Activated CD8-positive, alpha-beta T cell treated with anti-CD3 and anti-CD28 coated beads, Interleukin-2, amount 10 ng/mL, durations not matched to agents 7 days and 5 days (primary cell): ENCODE measurements at regions not wholly inside any gene's neighbourhood (a gene's known extent, or its start where the extent isn't known, plus 50 kb on each side); places are given as distances from the start of the nearest gene placed in this dataset.

Source experiments
- ATAC-seq: fragments of 150-1000 bp; cut with Tn5 transposase; one replicate; pipeline ENCODE4 v1.10.0; 2021; ENCODE audit warnings: moderate library complexity
- CTCF ChIA-PET: fragments of 350-600 bp; sonication (Branson Sonifier 250); formaldehyde crosslinking; loops from one replicate; lab custom pipeline; 2021; ENCODE audit warnings: antibody characterized with exemption; lab: Charles Lee
- POLR2A ChIA-PET: fragments of 350-600 bp; sonication (Branson Sonifier 250); formaldehyde crosslinking; loops from one replicate; lab custom pipeline; 2021; ENCODE audit warnings: antibody characterized with exemption; lab: Charles Lee
- DNase-seq: peaks from one replicate; pipeline ENCODE4 v3.0.0-alpha.2; 2020
- H3K27ac Mint-ChIP-seq: one replicate; pipeline ENCODE4 v1.8.0; 2021; ENCODE audit warnings: mild to moderate bottlenecking, mixed read lengths
- H3K27me3 Mint-ChIP-seq: one replicate; pipeline ENCODE4 v1.8.0; 2021; ENCODE audit warnings: low read depth, mixed read lengths
- H3K36me3 Mint-ChIP-seq: one replicate; pipeline ENCODE4 v1.8.0; 2021; ENCODE audit warnings: low read depth, mixed read lengths
- H3K4me1 Mint-ChIP-seq: one replicate; pipeline ENCODE4 v1.8.0; 2021; ENCODE audit warnings: low read depth, mixed read lengths
- H3K4me3 Mint-ChIP-seq: one replicate; pipeline ENCODE4 v1.8.0; 2021; ENCODE audit warnings: mild to moderate bottlenecking, mixed read lengths
- H3K9me3 Mint-ChIP-seq: one replicate; pipeline ENCODE4 v1.8.0; 2022; ENCODE audit warnings: mixed read lengths; ENCODE audit not compliant: insufficient read depth

- POLR2A ChIA-PET, result no interaction called here
- H3K4me3 Mint-ChIP-seq, result no peak overlapping the region
- ATAC-seq (no peak), DNase-seq (no peak)
- H3K4me1 Mint-ChIP-seq, result no peaks in the 10 kb centered on the region
- H3K36me3 Mint-ChIP-seq, result no peaks in the 10 kb centered on the region
- CTCF ChIA-PET, result no interaction called here
- no peak overlapping the region for H3K27ac Mint-ChIP-seq
- no peaks in the 10 kb centered on the region for H3K27me3 Mint-ChIP-seq
- H3K9me3 Mint-ChIP-seq, result peaks cover 8% of the 10 kb centered on the region
Measured at GRCh38 chr4:66899422-66900065, 645.8 kb downstream of the CENPC start.

- ChIA-PET POLR2A (no interaction called here), CTCF (interaction anchor here (0.7 kb wide), 1 partner anchor 11 kb away, joined by 3 read pairs; no protein-coding TSS in a partner anchor)
- Mint-ChIP-seq H3K36me3 (no peaks in the 10 kb centered on the region), H3K9me3 (peaks cover 8% of the 10 kb centered on the region), H3K27ac (no peak overlapping the region), H3K27me3 (no peaks in the 10 kb centered on the region), H3K4me1 (no peaks in the 10 kb centered on the region), H3K4me3 (no peak overlapping the region)
- ATAC-seq (no peak), DNase-seq (no peak)
Measured at GRCh38 chr4:66893807-66894206, 651.5 kb downstream of the CENPC start.

DNA sequence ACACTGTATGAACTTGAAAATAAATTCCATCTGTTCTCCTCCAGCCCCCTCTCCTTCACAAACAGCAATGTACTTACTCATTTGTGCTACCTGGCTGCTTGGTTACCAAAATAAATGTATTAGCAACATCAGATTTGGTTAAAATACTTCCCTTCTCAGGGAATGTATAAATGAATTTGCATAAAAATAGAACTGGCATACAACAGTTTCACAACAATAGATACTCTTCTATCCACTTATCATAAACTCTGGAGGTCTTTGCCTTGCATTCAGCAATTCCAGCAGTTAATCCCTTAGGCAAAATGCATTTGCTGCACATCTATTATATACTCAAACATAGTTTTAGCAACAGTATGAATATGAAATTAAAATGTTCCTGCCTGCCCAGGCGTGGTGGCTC is 658.2 kb downstream of the CENPC start:
- ChIA-PET POLR2A (no interaction called here), CTCF (no interaction called here)
- H3K27ac Mint-ChIP-seq, result no peak overlapping the region
- no peak for DNase-seq
- no peaks in the 10 kb centered on the region for H3K9me3 Mint-ChIP-seq
- no peaks in the 10 kb centered on the region for H3K27me3 Mint-ChIP-seq
- no peaks in the 10 kb centered on the region for H3K4me1 Mint-ChIP-seq
- no peak overlapping the region for H3K4me3 Mint-ChIP-seq
- no peak for ATAC-seq
- H3K36me3 Mint-ChIP-seq, result no peaks in the 10 kb centered on the region

DNA sequence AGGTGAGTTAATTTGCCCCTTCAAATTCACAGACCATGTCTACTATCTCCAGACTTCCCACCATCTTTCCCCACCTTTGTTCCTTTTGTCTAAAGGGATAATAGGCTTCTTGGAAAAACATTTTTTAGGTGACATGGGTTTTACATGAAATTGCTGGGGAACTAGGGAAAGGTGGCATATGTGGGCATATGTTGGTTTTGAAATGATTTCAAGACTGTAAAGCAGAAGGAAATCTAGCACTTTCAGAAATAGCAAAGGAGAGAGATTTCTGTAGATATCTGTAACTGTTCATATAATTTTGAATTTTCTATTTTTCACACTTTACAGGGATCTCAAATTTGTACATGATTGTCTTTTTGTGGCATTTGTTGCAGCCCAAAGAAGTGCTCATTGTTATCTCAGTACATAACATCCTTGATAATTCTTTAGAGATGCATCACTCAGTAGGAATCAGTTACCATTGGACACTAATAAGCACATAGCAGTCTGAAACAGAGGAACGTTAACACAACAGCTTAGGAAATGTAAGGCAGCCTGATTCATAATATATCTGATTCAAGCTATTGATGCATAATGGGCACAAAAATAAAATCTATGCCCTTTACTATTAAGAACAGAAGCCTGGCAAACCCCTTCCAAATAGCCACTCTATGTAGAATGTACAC is 659.7 kb downstream of the CENPC start:
- Mint-ChIP-seq H3K4me3 (no peak overlapping the region), H3K9me3 (no peaks in the 10 kb centered on the region), H3K27me3 (no peaks in the 10 kb centered on the region), H3K27ac (no peak overlapping the region), H3K36me3 (no peaks in the 10 kb centered on the region), H3K4me1 (no peaks in the 10 kb centered on the region)
- POLR2A ChIA-PET, result no interaction called here
- ATAC-seq (no peak), DNase-seq (no peak)
- CTCF ChIA-PET, result no interaction called here

- no peak for ATAC-seq
- no peak for DNase-seq
- ChIA-PET POLR2A (no interaction called here), CTCF (no interaction called here)
- no peaks in the 10 kb centered on the region for H3K4me1 Mint-ChIP-seq
- H3K36me3 Mint-ChIP-seq, result no peaks in the 10 kb centered on the region
- H3K4me3 Mint-ChIP-seq, result no peak overlapping the region
- no peaks in the 10 kb centered on the region for H3K27me3 Mint-ChIP-seq
- H3K27ac Mint-ChIP-seq, result no peak overlapping the region
- no peaks in the 10 kb centered on the region for H3K9me3 Mint-ChIP-seq
Measured at GRCh38 chr4:66876946-66877345, 668.4 kb downstream of the CENPC start.

DNA sequence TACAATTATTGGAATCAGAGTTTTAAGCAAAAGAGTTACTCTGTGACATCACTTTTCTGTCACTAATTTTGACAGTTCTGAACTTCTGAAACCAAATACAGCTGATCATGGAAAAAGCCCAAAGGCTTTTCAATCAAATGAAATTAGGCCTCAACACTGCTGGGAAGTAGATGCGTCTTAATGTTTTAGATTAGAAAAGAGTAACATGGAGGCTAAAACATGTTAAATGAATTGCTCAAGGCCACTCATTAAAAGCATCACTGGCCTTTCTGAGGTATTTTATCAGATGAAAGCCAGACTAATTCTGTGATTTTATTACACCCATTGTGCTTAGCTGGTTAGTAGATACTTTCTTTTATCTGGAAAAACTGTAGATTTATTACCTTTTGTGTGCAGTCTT is 672.6 kb downstream of the CENPC start:
- no peak overlapping the region for H3K4me3 Mint-ChIP-seq
- H3K27me3 Mint-ChIP-seq, result no peaks in the 10 kb centered on the region
- CTCF ChIA-PET, result no interaction called here
- DNase-seq (no peak), ATAC-seq (no peak)
- no peaks in the 10 kb centered on the region for H3K4me1 Mint-ChIP-seq
- no peak overlapping the region for H3K27ac Mint-ChIP-seq
- POLR2A ChIA-PET, result no interaction called here
- H3K9me3 Mint-ChIP-seq, result no peaks in the 10 kb centered on the region
- H3K36me3 Mint-ChIP-seq, result no peaks in the 10 kb centered on the region

DNA sequence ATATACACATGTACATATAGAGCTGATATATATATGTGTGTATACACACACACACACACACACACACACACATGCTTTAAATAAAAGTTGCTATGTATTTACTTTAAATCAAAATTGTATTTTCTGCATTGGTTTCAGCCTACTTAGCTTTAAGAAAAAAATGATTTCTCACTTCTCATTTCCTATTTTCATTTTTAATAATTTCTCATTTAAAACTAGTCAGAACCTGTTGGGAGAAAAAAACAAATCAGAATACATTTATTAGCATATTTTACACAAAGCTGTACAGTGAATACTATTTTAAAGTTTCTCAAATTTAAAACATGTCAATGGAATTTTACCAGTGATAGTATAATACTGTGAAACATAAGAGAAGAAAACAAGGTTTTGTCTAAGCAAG is 681.8 kb downstream of the CENPC start:
- H3K36me3 Mint-ChIP-seq, result no peaks in the 10 kb centered on the region
- ATAC-seq, result no peak
- no peak for DNase-seq
- POLR2A ChIA-PET, result no interaction called here
- CTCF ChIA-PET, result no interaction called here
- no peaks in the 10 kb centered on the region for H3K4me1 Mint-ChIP-seq
- no peak overlapping the region for H3K4me3 Mint-ChIP-seq
- H3K27ac Mint-ChIP-seq, result no peak overlapping the region
- peaks cover 4% of the 10 kb centered on the region for H3K9me3 Mint-ChIP-seq
- H3K27me3 Mint-ChIP-seq, result no peaks in the 10 kb centered on the region

- Mint-ChIP-seq H3K36me3 (no peaks in the 10 kb centered on the region), H3K27me3 (no peaks in the 10 kb centered on the region), H3K4me1 (no peaks in the 10 kb centered on the region), H3K4me3 (no peak overlapping the region), H3K9me3 (peaks cover 4% of the 10 kb centered on the region), H3K27ac (no peak overlapping the region)
- CTCF ChIA-PET, result no interaction called here
- POLR2A ChIA-PET, result no interaction called here
- no peak for DNase-seq
- no peak for ATAC-seq
Measured at GRCh38 chr4:66855956-66856355, 689.3 kb downstream of the CENPC start.

DNA sequence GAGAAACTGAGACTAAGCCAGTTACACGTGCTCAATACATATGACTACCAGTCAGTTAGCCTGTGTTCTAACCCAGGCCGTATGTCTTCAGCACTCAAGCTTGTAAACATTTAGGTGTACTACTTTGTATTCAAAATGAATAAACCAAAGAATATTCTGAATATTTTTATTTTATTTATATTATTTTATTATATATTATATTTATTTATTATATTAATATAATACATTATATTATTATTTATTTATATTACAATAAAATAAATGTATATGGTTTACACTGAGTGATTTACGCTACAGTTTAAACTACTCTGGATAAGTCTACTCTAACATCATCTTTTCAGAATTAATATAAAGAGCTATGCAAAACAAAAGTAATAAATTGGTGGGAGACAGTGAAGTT is 691.5 kb downstream of the CENPC start:
- H3K4me1 Mint-ChIP-seq, result no peaks in the 10 kb centered on the region
- H3K4me3 Mint-ChIP-seq, result no peak overlapping the region
- ATAC-seq (no peak), DNase-seq (no peak)
- POLR2A ChIA-PET, result no interaction called here
- no peaks in the 10 kb centered on the region for H3K27me3 Mint-ChIP-seq
- H3K36me3 Mint-ChIP-seq, result no peaks in the 10 kb centered on the region
- CTCF ChIA-PET, result no interaction called here
- H3K27ac Mint-ChIP-seq, result no peak overlapping the region
- no peaks in the 10 kb centered on the region for H3K9me3 Mint-ChIP-seq

- ChIA-PET CTCF (no interaction called here), POLR2A (no interaction called here)
- no peaks in the 10 kb centered on the region for H3K36me3 Mint-ChIP-seq
- H3K4me3 Mint-ChIP-seq, result no peak overlapping the region
- no peaks in the 10 kb centered on the region for H3K27me3 Mint-ChIP-seq
- no peaks in the 10 kb centered on the region for H3K4me1 Mint-ChIP-seq
- no peaks in the 10 kb centered on the region for H3K9me3 Mint-ChIP-seq
- DNase-seq (no peak), ATAC-seq (no peak)
- H3K27ac Mint-ChIP-seq, result no peak overlapping the region
Measured at GRCh38 chr4:66852843-66853242, 692.5 kb downstream of the CENPC start.

- H3K9me3 Mint-ChIP-seq, result peaks cover 9% of the 10 kb centered on the region
- CTCF ChIA-PET, result no interaction called here
- H3K27me3 Mint-ChIP-seq, result no peaks in the 10 kb centered on the region
- H3K27ac Mint-ChIP-seq, result no peak overlapping the region
- no peaks in the 10 kb centered on the region for H3K4me1 Mint-ChIP-seq
- H3K36me3 Mint-ChIP-seq, result no peaks in the 10 kb centered on the region
- POLR2A ChIA-PET, result no interaction called here
- H3K4me3 Mint-ChIP-seq, result no peak overlapping the region
- DNase-seq (no peak), ATAC-seq (no peak)
Measured at GRCh38 chr4:66849596-66849995, 695.7 kb downstream of the CENPC start.

- Mint-ChIP-seq H3K27ac (no peak overlapping the region), H3K9me3 (peaks cover 13% of the 10 kb centered on the region)
- POLR2A ChIA-PET, result no interaction called here
Measured at GRCh38 chr4:66842724-66843088, 702.6 kb downstream of the CENPC start.

More at GRCh38 chr4:66842724-66843088, 702.6 kb downstream of the CENPC start:
- Mint-ChIP-seq H3K4me1 (no peaks in the 10 kb centered on the region), H3K36me3 (no peaks in the 10 kb centered on the region), H3K27me3 (no peaks in the 10 kb centered on the region), H3K4me3 (no peak overlapping the region)
- no peak for ATAC-seq
- no peak for DNase-seq
- CTCF ChIA-PET, result no interaction called here
